Muscle of leg (tissue), 3 donors: ENCODE measurements at regions not wholly inside any gene's neighbourhood (a gene's known extent, or its start where the extent isn't known, plus 50 kb on each side); places are given as distances from the start of the nearest gene placed in this dataset.

Experiments used
- DNase-seq: peaks from one replicate; pipeline ENCODE4 v3.0.0; 2013
- H3K27ac ChIP-seq: one replicate; pipeline ENCODE4 v1.5.1; 2013; ENCODE audit warnings: mild to moderate bottlenecking, low read length, control low read depth
- H3K27me3 ChIP-seq: one replicate; pipeline ENCODE4 v1.6.1; 2013; ENCODE audit warnings: low read length; ENCODE audit not compliant: control insufficient read depth, insufficient read depth
- H3K36me3 ChIP-seq: one replicate; pipeline ENCODE4 v1.6.1; 2013; ENCODE audit warnings: low read length; ENCODE audit not compliant: control insufficient read depth, insufficient read depth
- H3K4me1 ChIP-seq: one replicate; pipeline ENCODE4 v1.6.1; 2013; ENCODE audit warnings: low read length; ENCODE audit not compliant: control insufficient read depth, insufficient read depth
- H3K4me3 ChIP-seq: one replicate; pipeline ENCODE4 v1.5.1; 2013; ENCODE audit warnings: low read length, control low read depth
- H3K9me3 ChIP-seq: replicated peaks from 2 replicates; pipeline ENCODE4 v1.6.1; 2013; ENCODE audit warnings: low read depth, low read length; ENCODE audit not compliant: control insufficient read depth
- WGBS: methylation state at CpG from one replicate; pipeline ENCODE4 v1.1.5; 2013; ENCODE audit warnings: missing lambda C conversion rate; ENCODE audit not compliant: insufficient coverage; 5-methylcytosine and 5-hydroxymethylcytosine counted together

DNA sequence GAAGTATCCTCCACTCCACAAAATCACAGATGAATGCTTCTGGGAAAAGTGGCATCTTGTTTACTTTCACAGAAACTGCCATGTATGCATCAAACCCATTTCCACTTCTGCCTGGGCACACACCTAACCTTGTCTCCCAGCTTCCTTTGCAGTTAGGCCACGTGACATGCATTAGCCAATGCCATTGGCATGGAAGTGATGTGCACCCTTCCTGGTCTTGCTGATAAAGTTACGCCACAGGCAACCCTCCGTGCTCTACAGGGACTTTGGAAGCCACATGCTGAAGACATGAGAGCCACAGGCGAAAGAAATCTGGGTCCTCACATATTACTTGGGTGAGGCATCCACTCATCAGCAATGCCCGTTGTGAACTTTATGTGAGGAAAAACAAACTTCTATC is 123.3 kb downstream of the USP46 start:
- Histone ChIP-seq H3K27ac (no peak overlapping the region), H3K27me3 (no peaks in the 10 kb centered on the region), H3K4me1 (no peaks in the 10 kb centered on the region), H3K9me3 (no peaks in the 10 kb centered on the region), H3K36me3 (no peaks in the 10 kb centered on the region), H3K4me3 (no peak overlapping the region)
- DNase-seq, result no peak
- WGBS, result 93% methylated on average over 3 of the region's 5 CpGs
